Stimulated activated naive B cell treated with anti-CD40 and anti-IgM and Interleukin-4, amounts not matched to agents 10 μg/mL and 1 μg/mL and 100 μg/mL, for 72 hours (primary cell): ENCODE measurements at regions not wholly inside any gene's neighbourhood (a gene's known extent, or its start where the extent isn't known, plus 50 kb on each side); places are given as distances from the start of the nearest gene placed in this dataset.

Experiments used
- ATAC-seq, 2 donors: fragments of 150-1000 bp; cut with Tn5 transposase; replicated peaks; 2 replicates each; pipeline ENCODE4 v1.10.0; 2021; ENCODE audit warnings: moderate library complexity in 1 of 2
- DNase-seq: peaks from one replicate; pipeline ENCODE4 v3.0.0; 2021
- H3K27ac Mint-ChIP-seq: one replicate; pipeline ENCODE4 v1.8.0; 2022; ENCODE audit warnings: mild to moderate bottlenecking, mixed read lengths
- H3K27me3 Mint-ChIP-seq, 2 donors: one replicate each; pipeline ENCODE4 v1.8.0; 2022; ENCODE audit warnings: mixed read lengths in 2 of 2
- H3K36me3 Mint-ChIP-seq, 2 donors: one replicate each; pipeline ENCODE4 v1.8.0; 2022; ENCODE audit warnings: mixed read lengths in 2 of 2, mild to moderate bottlenecking in 1 of 2
- H3K4me1 Mint-ChIP-seq, 2 donors: one replicate each; pipeline ENCODE4 v1.8.0; 2022; ENCODE audit warnings: mixed read lengths in 2 of 2, mild to moderate bottlenecking in 1 of 2
- H3K4me3 Mint-ChIP-seq, 2 donors: one replicate each; pipeline ENCODE4 v1.8.0; 2022; ENCODE audit warnings: mild to moderate bottlenecking in 2 of 2, mixed read lengths in 2 of 2, moderate library complexity in 1 of 2
- H3K9me3 Mint-ChIP-seq, 2 donors: one replicate each; pipeline ENCODE4 v1.8.0; 2022; ENCODE audit warnings: mixed read lengths in 2 of 2, mild to moderate bottlenecking in 1 of 2

DNA sequence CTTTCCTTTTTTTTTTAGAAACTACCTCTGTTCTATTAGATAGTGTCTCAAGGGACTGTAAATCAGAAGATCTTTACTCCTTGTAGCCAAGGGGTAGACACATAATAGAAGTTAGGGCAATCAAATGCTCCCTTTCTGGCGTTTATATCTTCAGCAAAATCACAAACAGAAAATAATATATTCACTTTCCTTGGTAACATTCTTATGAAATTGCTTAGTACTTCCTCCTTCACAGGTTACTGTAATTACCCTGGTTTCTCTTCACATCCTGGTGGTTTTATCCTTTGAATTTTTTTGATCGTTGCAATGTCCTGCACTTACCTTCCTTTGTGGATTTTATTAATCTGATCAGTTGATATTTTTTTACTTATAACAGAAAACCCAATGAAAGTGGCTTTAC lies 1064.9 kb downstream of the NCAM2 start:
- H3K36me3 Mint-ChIP-seq = no peaks in the 10 kb centered on the region
- peaks cover 2 to 8% of the 10 kb centered on the region in 2 donors for H3K9me3 Mint-ChIP-seq
- no peaks in the 10 kb centered on the region for H3K27me3 Mint-ChIP-seq
- no peaks in the 10 kb centered on the region for H3K4me1 Mint-ChIP-seq
- ATAC-seq (no peak), DNase-seq (no peak)
- no peak overlapping the region for H3K4me3 Mint-ChIP-seq
- H3K27ac Mint-ChIP-seq = no peak overlapping the region

DNA sequence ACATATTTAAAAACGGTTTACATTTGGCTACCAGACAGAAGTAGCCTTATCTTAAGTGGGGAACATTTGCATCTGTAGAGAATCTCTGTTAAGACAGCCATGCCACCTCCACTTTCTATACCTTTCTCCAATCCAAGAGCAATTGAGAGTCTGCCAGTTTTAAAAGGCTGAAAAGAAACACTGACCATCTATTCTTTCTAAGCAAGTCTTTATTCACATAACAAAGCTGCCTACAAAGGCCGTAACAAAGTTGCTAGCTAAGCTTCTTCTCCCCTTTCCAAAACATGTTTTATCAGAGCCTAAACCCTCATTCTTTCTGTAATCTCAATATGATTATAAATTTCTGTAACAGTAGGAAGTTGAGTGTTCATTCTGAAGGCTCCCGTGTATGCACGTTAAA lies 1078.3 kb downstream of the NCAM2 start:
- Mint-ChIP-seq H3K27me3 (no peaks in the 10 kb centered on the region), H3K9me3 (peaks cover 0 to 3% of the 10 kb centered on the region in 2 donors), H3K36me3 (no peaks in the 10 kb centered on the region), H3K4me3 (no peak overlapping the region), H3K27ac (no peak overlapping the region), H3K4me1 (no peaks in the 10 kb centered on the region)
- ATAC-seq = no peak
- DNase-seq = no peak

DNA sequence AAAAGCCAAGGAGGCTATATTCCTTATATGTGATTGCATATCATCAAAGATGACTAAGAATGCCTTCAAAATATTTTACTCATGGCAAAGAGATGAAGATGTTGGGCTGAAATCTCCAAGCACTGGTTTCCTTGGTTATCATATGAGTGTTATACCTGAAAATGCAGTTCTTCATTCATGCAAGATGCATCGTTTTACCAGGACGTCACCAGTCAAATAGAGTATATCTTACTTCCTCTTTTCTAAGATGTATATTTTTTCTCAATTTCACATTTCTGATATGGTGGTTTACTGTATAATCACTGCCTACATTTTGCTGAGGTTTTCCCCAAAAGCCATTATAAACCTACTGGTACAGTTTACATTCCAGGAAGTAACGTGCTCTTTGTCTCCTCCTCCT lies 1085.7 kb downstream of the NCAM2 start:
- no peaks in the 10 kb centered on the region for H3K4me1 Mint-ChIP-seq
- H3K9me3 Mint-ChIP-seq = peaks cover 0 to 4% of the 10 kb centered on the region in 2 donors
- H3K36me3 Mint-ChIP-seq = no peaks in the 10 kb centered on the region
- H3K27ac Mint-ChIP-seq = no peak overlapping the region
- H3K27me3 Mint-ChIP-seq = no peaks in the 10 kb centered on the region
- ATAC-seq (no peak), DNase-seq (no peak)
- H3K4me3 Mint-ChIP-seq = no peak overlapping the region

DNA sequence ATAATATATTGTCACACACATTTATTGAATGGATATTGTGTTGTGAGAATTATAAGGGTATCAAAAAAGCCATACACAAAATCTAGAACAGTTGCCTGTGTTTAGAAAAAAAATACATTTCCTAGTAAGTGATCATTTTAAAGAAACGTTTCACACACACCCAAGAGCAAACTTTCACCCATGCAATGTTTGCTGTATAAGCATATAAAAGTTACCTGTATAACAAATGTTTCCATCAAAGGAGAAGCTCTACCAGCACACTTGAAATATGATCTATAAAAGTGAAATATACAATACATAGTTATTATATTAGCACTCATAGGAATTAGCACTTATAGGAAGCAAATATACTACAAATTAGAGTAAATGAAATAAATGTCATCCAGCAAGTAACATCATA lies 1098.1 kb downstream of the NCAM2 start:
- Mint-ChIP-seq H3K9me3 (no peaks in the 10 kb centered on the region), H3K4me1 (no peaks in the 10 kb centered on the region), H3K27ac (no peak overlapping the region), H3K4me3 (no peak overlapping the region), H3K36me3 (no peaks in the 10 kb centered on the region), H3K27me3 (no peaks in the 10 kb centered on the region)
- ATAC-seq (no peak), DNase-seq (no peak)

DNA sequence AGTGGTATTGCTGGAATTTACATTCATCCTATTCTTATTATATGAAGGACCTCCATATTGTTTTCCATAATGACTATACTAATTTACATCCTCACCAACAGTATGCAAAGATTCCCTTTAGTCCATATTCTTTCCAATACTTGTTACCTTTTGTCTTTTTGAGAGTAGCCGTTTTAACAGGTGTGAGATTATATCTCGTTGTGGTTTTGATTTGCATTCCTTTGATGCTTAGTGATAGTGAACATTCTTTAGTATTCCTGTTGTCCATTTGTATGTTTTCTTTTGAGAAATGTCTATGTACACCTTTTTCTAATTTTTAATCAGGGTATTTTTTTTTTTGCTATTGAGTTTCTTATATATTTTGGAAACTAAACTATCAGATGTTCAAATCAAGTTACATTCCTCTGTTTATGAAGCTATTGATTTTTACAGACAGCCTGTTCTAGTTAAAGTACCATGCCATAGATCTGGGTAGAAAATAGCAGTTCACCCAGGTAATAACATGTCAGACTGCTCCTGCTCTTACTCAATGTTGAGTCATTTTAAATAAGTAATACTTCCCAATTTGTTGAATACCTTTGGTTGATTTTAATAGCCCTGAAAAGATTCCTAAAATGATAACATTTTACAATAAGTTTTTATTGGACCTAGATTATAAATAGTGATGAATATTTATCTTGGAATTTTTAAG lies 1108.7 kb downstream of the NCAM2 start:
- H3K27me3 Mint-ChIP-seq = no peaks in the 10 kb centered on the region
- DNase-seq (no peak), ATAC-seq (no peak)
- H3K9me3 Mint-ChIP-seq = peaks cover 0 to 3% of the 10 kb centered on the region in 2 donors
- no peak overlapping the region for H3K4me3 Mint-ChIP-seq
- H3K4me1 Mint-ChIP-seq = no peaks in the 10 kb centered on the region
- H3K36me3 Mint-ChIP-seq = no peaks in the 10 kb centered on the region
- H3K27ac Mint-ChIP-seq = no peak overlapping the region

DNA sequence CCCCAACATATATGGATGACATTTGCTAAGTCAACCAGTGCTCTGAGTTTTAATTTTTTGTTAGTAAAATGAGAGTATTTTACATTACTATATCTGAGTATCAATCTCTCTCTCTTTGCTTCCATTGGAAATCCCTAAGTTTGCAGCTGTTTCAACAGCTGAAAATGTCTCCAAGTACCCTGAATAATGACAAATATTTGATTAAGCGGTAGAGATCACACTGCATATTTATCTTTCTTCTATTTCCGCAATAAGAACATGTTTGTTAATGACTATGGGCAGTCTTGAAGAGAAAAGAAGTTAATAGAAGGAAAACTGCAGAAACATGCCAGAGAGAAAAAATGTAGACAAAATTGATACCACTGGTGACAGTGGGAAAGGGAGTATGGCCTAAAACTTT lies 1117.5 kb downstream of the NCAM2 start:
- no peak for ATAC-seq
- H3K36me3 Mint-ChIP-seq = no peaks in the 10 kb centered on the region

DNA sequence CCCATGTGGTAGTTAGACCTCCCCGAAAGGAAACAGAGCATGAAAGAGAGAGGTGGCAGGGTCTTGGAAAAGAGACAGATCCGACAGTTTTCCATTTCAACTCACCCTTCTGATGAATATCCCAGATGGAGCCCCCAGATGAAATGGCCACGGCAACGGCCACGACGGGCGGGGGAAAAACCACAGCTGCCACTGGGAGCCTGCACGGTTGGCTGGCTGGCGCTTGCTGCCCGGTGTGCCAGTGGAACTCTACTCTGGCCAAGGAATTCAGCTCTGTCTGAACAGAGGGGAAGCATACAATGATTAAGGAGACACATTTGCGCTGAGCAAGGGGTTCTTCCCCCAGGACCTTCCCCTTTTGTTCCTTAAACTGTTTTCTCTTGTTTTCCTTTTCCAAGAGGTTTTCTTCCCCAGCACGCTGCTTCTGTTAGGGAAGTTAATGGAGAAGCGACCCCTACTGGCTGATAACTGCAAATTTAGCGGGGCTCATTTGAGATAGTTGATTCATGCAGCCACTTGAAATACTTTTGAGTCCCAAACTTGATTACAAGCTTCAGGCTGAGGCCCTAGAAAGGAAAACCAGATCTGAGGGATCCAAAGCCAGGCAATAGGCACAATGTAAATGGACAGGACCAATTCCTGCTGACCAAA lies 1122.5 kb downstream of the NCAM2 start:
- Mint-ChIP-seq H3K9me3 (peaks cover 6 to 10% of the 10 kb centered on the region in 2 donors), H3K4me3 (no peak overlapping the region), H3K27ac (no peak overlapping the region), H3K36me3 (no peaks in the 10 kb centered on the region), H3K4me1 (no peaks in the 10 kb centered on the region), H3K27me3 (no peaks in the 10 kb centered on the region)
- DNase-seq = no peak
- no peak for ATAC-seq

More for the DNA sequence above, 1117.5 kb downstream of the NCAM2 start:
- H3K27me3 Mint-ChIP-seq = no peaks in the 10 kb centered on the region
- no peaks in the 10 kb centered on the region for H3K4me1 Mint-ChIP-seq
- no peak overlapping the region for H3K27ac Mint-ChIP-seq
- H3K4me3 Mint-ChIP-seq = no peak overlapping the region
- peaks cover 5 to 6% of the 10 kb centered on the region in 2 donors for H3K9me3 Mint-ChIP-seq
- DNase-seq = no peak

DNA sequence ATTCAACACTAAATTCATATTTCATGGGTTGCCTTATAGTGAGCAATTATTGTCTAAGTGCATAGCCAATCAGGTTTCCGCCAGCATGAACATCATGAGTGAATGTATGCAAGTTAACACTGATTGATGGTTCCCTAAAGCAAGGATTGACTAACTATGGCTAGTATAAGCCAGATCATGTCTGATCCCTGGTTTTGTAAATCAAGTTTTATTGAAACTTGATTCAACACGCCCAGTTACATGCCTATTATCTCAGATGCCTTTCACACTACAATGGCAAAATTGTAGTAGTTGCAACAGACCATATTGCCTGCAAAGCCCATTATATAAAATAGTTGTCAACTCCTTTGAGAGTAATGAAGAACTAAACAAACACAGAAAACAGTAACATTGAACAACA lies 1127.4 kb downstream of the NCAM2 start:
- Mint-ChIP-seq H3K36me3 (no peaks in the 10 kb centered on the region), H3K4me1 (no peaks in the 10 kb centered on the region), H3K27me3 (no peaks in the 10 kb centered on the region), H3K4me3 (no peak overlapping the region), H3K27ac (no peak overlapping the region), H3K9me3 (peaks cover 4 to 10% of the 10 kb centered on the region in 2 donors)
- ATAC-seq = no peak
- DNase-seq = no peak

DNA sequence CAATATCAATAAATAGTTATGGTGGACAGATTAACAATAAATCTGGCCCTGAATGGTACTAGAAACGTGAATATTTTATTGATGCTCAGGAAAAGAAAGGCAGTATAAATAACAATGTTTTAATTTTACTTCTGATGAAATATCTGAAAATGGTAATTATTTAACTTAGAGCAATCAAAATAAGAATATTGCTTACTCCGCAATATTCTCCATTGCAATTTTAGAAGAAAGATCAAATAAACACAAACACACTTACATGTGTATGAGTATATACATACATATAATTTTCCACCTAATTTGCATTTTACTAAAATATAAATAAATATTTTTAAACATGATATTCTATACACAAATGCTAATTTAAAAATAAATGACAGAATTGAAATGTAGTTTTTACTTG lies 1130.5 kb downstream of the NCAM2 start:
- DNase-seq = no peak
- no peaks in the 10 kb centered on the region for H3K4me1 Mint-ChIP-seq
- no peaks in the 10 kb centered on the region for H3K27me3 Mint-ChIP-seq
- no peaks in the 10 kb centered on the region for H3K9me3 Mint-ChIP-seq
- no peak overlapping the region for H3K27ac Mint-ChIP-seq
- H3K36me3 Mint-ChIP-seq = no peaks in the 10 kb centered on the region
- no peak overlapping the region for H3K4me3 Mint-ChIP-seq
- ATAC-seq = no peak

DNA sequence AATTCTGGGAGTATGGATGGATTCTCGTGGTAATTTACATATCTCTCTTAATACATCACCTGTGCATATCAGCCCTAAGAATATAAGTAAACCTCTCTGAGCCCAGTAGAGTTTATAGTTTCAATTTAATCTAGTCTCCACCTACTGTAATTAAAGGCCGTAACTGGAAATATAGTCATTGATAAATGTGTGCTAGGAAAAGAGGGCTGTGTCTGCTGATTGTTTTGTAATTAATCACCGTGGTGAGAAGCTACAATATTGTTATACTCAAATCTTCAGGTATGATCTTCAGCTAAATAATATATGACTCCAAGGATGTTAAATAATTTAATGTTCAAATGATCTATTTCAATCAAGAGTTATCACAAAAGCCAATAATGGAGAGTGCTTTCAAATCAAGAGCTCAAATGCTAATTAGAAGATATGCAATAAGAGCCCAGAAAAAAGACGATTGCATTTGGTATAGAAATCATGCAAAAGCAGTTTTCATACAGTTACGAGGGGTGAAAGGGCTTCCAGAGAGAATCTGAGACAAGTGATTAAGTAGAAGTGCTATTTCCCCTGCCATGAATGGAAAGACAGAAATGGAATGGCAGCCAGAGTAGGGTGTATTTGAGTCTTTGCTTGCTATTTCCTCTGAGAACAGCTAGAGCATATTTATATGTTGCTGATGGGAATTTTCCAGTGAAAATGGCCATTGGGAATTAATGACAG lies 1134.3 kb downstream of the NCAM2 start:
- H3K4me3 Mint-ChIP-seq = no peak overlapping the region
- H3K9me3 Mint-ChIP-seq = no peaks in the 10 kb centered on the region
- no peaks in the 10 kb centered on the region for H3K4me1 Mint-ChIP-seq
- DNase-seq = no peak
- H3K27ac Mint-ChIP-seq = no peak overlapping the region
- H3K36me3 Mint-ChIP-seq = no peaks in the 10 kb centered on the region
- ATAC-seq = no peak
- no peaks in the 10 kb centered on the region for H3K27me3 Mint-ChIP-seq

DNA sequence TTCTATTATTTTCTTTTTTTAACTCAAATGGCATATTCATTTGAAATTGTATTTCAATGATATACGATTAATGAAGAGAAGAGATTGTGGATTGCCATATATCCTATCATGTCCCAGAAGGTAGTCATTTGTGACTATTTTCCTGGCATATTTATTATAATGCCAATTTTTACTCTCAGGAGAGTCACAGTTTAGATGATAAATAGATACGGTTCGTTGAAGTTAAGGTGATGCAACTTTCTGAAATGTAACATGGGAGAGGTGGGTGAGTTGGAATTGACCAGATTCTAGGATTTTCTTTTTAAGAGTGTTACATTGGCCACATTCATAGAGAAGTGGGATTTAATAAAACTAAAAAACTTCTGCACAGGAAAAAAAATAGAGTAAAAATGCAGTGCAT lies 1138.5 kb downstream of the NCAM2 start:
- ATAC-seq = no peak
- no peak for DNase-seq
- Mint-ChIP-seq H3K27me3 (no peaks in the 10 kb centered on the region), H3K4me1 (no peaks in the 10 kb centered on the region), H3K27ac (no peak overlapping the region), H3K36me3 (no peaks in the 10 kb centered on the region), H3K4me3 (no peak overlapping the region), H3K9me3 (no peaks in the 10 kb centered on the region)

DNA sequence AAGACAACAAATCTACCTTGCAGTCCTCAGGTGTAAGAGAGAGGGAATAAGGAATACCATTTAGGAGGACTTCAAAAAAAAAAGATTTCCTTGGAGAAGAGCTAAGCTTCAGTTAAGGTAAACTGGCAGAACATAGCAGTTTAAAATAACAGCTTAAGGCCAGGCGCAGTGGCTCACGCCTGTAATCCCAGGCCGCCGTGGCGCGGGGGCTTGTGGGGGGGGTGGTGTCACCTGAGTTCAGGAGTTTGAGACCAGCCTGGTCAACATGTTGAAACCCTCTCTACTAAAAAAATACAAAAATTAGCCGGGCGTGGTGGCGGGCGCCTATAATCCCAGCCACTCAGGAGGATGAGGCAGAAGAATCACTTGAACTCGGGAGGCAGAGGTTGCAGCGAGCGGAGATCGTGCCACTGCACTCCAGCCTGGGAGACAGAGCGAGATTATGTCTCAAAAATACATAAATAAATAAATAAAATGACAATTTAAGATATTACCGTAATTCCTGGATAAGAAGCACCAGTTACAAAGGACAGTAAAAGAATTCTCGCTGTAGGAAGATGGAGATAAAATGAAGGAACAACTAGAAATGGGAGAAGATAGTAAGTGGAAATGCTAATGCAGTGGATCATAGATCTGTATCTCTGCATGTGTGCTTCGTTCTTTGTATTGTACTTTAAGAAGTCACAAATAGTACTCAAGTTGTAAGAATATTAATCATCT lies 1140.2 kb downstream of the NCAM2 start:
- Mint-ChIP-seq H3K9me3 (no peaks in the 10 kb centered on the region), H3K4me1 (no peaks in the 10 kb centered on the region), H3K4me3 (no peak overlapping the region), H3K27me3 (no peaks in the 10 kb centered on the region), H3K27ac (no peak overlapping the region), H3K36me3 (no peaks in the 10 kb centered on the region)
- no peak for DNase-seq
- ATAC-seq = no peak

DNA sequence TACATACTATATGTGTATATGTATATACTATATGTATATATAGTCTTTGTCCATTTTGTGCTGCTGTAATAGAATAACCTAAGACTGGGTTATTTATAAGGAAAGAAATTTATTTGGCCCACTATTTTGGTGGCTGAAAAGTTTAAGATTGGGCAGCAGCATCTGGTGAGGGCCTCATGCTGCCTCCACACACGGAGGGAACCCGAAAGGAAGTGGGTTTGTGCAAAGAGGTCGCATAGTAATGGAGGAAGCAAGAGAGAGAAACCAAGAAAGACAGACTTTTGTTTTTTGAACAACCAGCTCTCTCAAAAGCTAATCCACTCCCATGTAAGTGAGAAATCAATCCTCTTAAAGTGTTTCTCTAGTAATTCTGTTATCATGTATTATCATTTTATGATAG lies 1147.3 kb downstream of the NCAM2 start:
- no peak overlapping the region for H3K27ac Mint-ChIP-seq
- H3K27me3 Mint-ChIP-seq = no peaks in the 10 kb centered on the region
- no peaks in the 10 kb centered on the region for H3K4me1 Mint-ChIP-seq
- ATAC-seq (no peak), DNase-seq (no peak)
- H3K4me3 Mint-ChIP-seq = no peak overlapping the region
- H3K36me3 Mint-ChIP-seq = no peaks in the 10 kb centered on the region
- peaks cover 7% of the 10 kb centered on the region in 2 donors for H3K9me3 Mint-ChIP-seq

DNA sequence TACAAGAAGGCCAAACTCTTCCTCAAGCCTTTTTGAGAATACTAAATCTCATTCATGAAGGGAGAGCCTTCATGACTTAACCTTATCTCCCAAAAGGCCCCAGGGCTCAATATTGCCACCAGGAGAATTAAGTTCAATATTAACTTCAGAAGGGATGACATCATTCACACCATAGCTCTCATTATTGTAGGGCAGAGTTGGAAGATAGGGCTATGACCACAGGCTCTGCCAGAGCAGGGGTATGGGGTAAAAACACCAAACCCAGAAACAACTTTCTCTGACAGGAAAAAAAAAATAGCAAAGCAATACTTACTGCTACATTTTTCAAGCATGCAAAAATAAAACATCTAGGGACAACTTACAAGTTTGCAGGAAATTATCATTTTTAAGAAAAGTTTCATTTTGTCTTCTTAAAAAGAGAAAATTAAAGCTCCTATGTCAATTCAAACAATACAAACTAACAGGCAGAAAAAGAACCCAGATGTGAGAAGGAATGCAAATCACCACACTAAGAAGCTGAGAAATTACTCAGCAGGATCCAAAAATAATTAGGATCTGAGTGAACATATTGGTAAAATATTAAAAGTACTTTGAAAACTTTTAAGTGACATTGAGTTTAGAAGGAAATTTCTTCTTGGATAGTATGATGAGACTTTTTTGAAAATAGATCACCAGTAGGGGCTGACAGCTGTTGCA lies 1156.5 kb downstream of the NCAM2 start:
- Mint-ChIP-seq H3K27ac (no peak overlapping the region), H3K4me3 (no peak overlapping the region), H3K36me3 (no peaks in the 10 kb centered on the region), H3K27me3 (no peaks in the 10 kb centered on the region), H3K4me1 (no peaks in the 10 kb centered on the region), H3K9me3 (peaks cover 0 to 4% of the 10 kb centered on the region in 2 donors)
- no peak for ATAC-seq
- DNase-seq = no peak
